H1 (cell line): ENCODE measurements at regions not wholly inside any gene's neighbourhood (a gene's known extent, or its start where the extent isn't known, plus 50 kb on each side); places are given as distances from the start of the nearest gene placed in this dataset.

ENCODE experiments used
- CTCF ChIA-PET: fragments of 300-600 bp; sonication (Branson Sonifier 250); formaldehyde crosslinking; loops from one replicate; lab custom pipeline; 2021; ENCODE audit not compliant: partially characterized antibody; lab: Charles Lee
- POLR2A ChIA-PET: fragments of 300-600 bp; sonication (Branson Sonifier 250); formaldehyde crosslinking; loops from one replicate; lab custom pipeline; 2021; ENCODE audit warnings: inconsistent platforms; ENCODE audit not compliant: partially characterized antibody; lab: Charles Lee
- DNase-seq, 2 experiments: peaks; one replicate each; pipeline versions ENCODE4 v3.0.0 to v3.0.0-alpha.2; 2010 to 2022; ENCODE audit warnings: low spot score in 2 of 2, low read depth in 1 of 2, mixed read lengths in 1 of 2
- FAIRE-seq: peaks from 2 replicates; lab custom pipeline; 2011; peaks lifted over from hg19 to GRCh38; lab: Jason Lieb, UNC
- H2AFZ ChIP-seq: 2 replicates; pipeline ENCODE4 v1.8.1; 2012; ENCODE audit warnings: low read length, inconsistent platforms
- H2AK5ac ChIP-seq: 2 replicates; pipeline ENCODE4 v1.6.1; 2013; ENCODE audit warnings: low read depth, low read length
- H2BK120ac ChIP-seq: replicated peaks from 2 replicates; pipeline ENCODE3; 2013; ENCODE audit warnings: low read depth, low read length, inconsistent platforms
- H2BK12ac ChIP-seq: 2 replicates; pipeline ENCODE4 v1.6.1; 2013; ENCODE audit warnings: low read depth, low read length
- H2BK15ac ChIP-seq: 2 replicates; pipeline ENCODE4 v1.6.1; 2013; ENCODE audit warnings: low read length
- H2BK20ac ChIP-seq: 2 replicates; pipeline ENCODE4 v1.6.1; 2013; ENCODE audit warnings: low read length
- H2BK5ac ChIP-seq: 2 replicates; pipeline ENCODE4 v1.6.1; 2013; ENCODE audit warnings: low read depth, low read length
- H3K14ac ChIP-seq: 2 replicates; pipeline ENCODE4 v1.6.1; 2013; ENCODE audit warnings: inconsistent platforms; ENCODE audit not compliant: insufficient read length
- H3K18ac ChIP-seq: 2 replicates; pipeline ENCODE4 v1.6.1; 2013; ENCODE audit warnings: low read length; ENCODE audit errors: extremely low read depth
- H3K23ac ChIP-seq: 2 replicates; pipeline ENCODE4 v1.6.1; 2013; ENCODE audit warnings: inconsistent platforms; ENCODE audit not compliant: insufficient read length
- H3K23me2 ChIP-seq: 2 replicates; pipeline ENCODE4 v1.6.1; 2013; ENCODE audit warnings: low read depth, low read length
- H3K27ac ChIP-seq: 2 replicates; pipeline ENCODE4 v1.6.1; 2011; ENCODE audit warnings: low read depth, low read length, inconsistent platforms
- H3K27me3 ChIP-seq, 4 experiments: replicated peaks in 1 of 4; 1 replicate in 1 of 4; 2 replicates in 3 of 4; pipeline versions ENCODE4 v1.6.1 to v1.8.1; 2011 to 2013; ENCODE audit warnings: low read length in 3 of 4, mild to moderate bottlenecking in 3 of 4, inconsistent platforms in 2 of 4, mixed read lengths in 2 of 4, moderate library complexity in 1 of 4; ENCODE audit not compliant: control insufficient read depth in 3 of 4, insufficient read depth in 3 of 4; ENCODE audit errors: extremely low read depth in 1 of 4
- H3K36me3 ChIP-seq, 4 experiments: 2 replicates each; pipeline versions ENCODE4 v1.6.1 to v1.8.1; 2011 to 2013; ENCODE audit warnings: mild to moderate bottlenecking in 4 of 4, low read length in 3 of 4, moderate library complexity in 2 of 4, control low read depth in 1 of 4, inconsistent platforms in 1 of 4; ENCODE audit not compliant: insufficient read depth in 4 of 4, control insufficient read depth in 2 of 4
- H3K4ac ChIP-seq: replicated peaks from 2 replicates; pipeline ENCODE3; 2013; ENCODE audit warnings: low read length, low read depth, mixed read lengths, inconsistent platforms; ENCODE audit not compliant: insufficient read length
- H3K4me1 ChIP-seq, 4 experiments: replicated peaks in 1 of 4; 1 replicate in 1 of 4; 2 replicates in 3 of 4; pipeline versions ENCODE4 v1.6.1 to v1.8.1; 2011 to 2013; ENCODE audit warnings: low read length in 3 of 4, inconsistent platforms in 2 of 4, mixed read lengths in 1 of 4; ENCODE audit not compliant: insufficient read depth in 4 of 4, control insufficient read depth in 3 of 4
- H3K4me2 ChIP-seq, 2 experiments: 2 replicates each; pipeline versions ENCODE4 v1.6.1 to v1.8.1; 2011 to 2013; ENCODE audit warnings: low read depth in 2 of 2, low read length in 2 of 2, control low read depth in 1 of 2, inconsistent platforms in 1 of 2, mild to moderate bottlenecking in 1 of 2; ENCODE audit not compliant: insufficient read depth in 1 of 2
- H3K4me3 ChIP-seq, 4 experiments: fragments of 200-600, 300-600 bp in 1 of 4; sonication (generic), shearing (Covaris generic), sonication (Bioruptor Twin) in 1 of 4; 2 replicates each; pipeline versions ENCODE4 v1.5.1 to v1.8.1; 2011 to 2016; ENCODE audit warnings: low read length in 4 of 4, low read depth in 3 of 4, control low read depth in 2 of 4, inconsistent platforms in 2 of 4, mild to moderate bottlenecking in 2 of 4, mixed read lengths in 1 of 4, moderate library complexity in 1 of 4; ENCODE audit not compliant: insufficient read depth in 2 of 4; ENCODE audit errors: extremely low read depth in 1 of 4
- H3K56ac ChIP-seq: replicated peaks from 2 replicates; pipeline ENCODE3; 2013; ENCODE audit warnings: low read depth, mild to moderate bottlenecking, mixed read lengths, low read length, inconsistent platforms; ENCODE audit not compliant: insufficient read length
- H3K79me1 ChIP-seq: 2 replicates; pipeline ENCODE4 v1.6.1; 2013; ENCODE audit warnings: low read depth, low read length, control low read depth
- H3K79me2 ChIP-seq, 2 experiments: 2 replicates each; pipeline versions ENCODE4 v1.6.1 to v1.8.1; 2012 to 2013; ENCODE audit warnings: low read length in 2 of 2, mild to moderate bottlenecking in 2 of 2, inconsistent platforms in 1 of 2; ENCODE audit not compliant: insufficient read depth in 2 of 2, control insufficient read depth in 1 of 2
- H3K9ac ChIP-seq, 4 experiments: replicated peaks in 1 of 4; 1 replicate in 1 of 4; 2 replicates in 3 of 4; pipeline versions ENCODE4 v1.6.1 to v1.8.1; 2011 to 2013; ENCODE audit warnings: low read depth in 3 of 4, low read length in 3 of 4, control low read depth in 2 of 4, mild to moderate bottlenecking in 2 of 4, moderate library complexity in 2 of 4, inconsistent platforms in 1 of 4; ENCODE audit errors: extremely low read depth in 1 of 4
- H3K9me3 ChIP-seq, 2 experiments: 2 replicates each; pipeline versions ENCODE4 v1.6.1 to v1.8.1; 2012 to 2013; ENCODE audit warnings: mild to moderate bottlenecking in 2 of 2, moderate library complexity in 2 of 2, control low read depth in 1 of 2, inconsistent platforms in 1 of 2, low read depth in 1 of 2, low read length in 1 of 2, mixed read lengths in 1 of 2; ENCODE audit not compliant: insufficient read depth in 2 of 2
- H4K20me1 ChIP-seq, 2 experiments: replicated peaks in 1 of 2; 2 replicates each; pipeline versions ENCODE3 to v1.8.1; 2011 to 2013; ENCODE audit warnings: inconsistent platforms in 2 of 2, low read length in 2 of 2, mild to moderate bottlenecking in 1 of 2; ENCODE audit not compliant: insufficient read depth in 2 of 2, control insufficient read depth in 1 of 2
- H4K5ac ChIP-seq: 2 replicates; pipeline ENCODE4 v1.6.1; 2013; ENCODE audit warnings: low read length, low read depth, mixed read lengths, inconsistent platforms; ENCODE audit not compliant: insufficient read length
- H4K8ac ChIP-seq: 2 replicates; pipeline ENCODE4 v1.8.0; 2013; ENCODE audit warnings: mild to moderate bottlenecking, moderate library complexity, low read length, inconsistent platforms; ENCODE audit not compliant: insufficient read depth; ENCODE audit errors: extremely low read depth
- H4K91ac ChIP-seq: replicated peaks from 2 replicates; pipeline ENCODE3; 2013; ENCODE audit warnings: low read length, mixed read lengths, inconsistent platforms; ENCODE audit not compliant: insufficient read length
- BCL11A ChIP-seq, 2 experiments: IDR thresholded peaks; one replicate each; pipeline ENCODE4 v1.6.1; 2011; ENCODE audit warnings: low read depth in 2 of 2, low read length in 2 of 2, mild to moderate bottlenecking in 2 of 2
- CREB1 ChIP-seq: IDR thresholded peaks from 2 replicates; pipeline ENCODE4 v1.6.1; 2012; ENCODE audit warnings: inconsistent platforms
- SRF ChIP-seq: IDR thresholded peaks from 2 replicates; pipeline ENCODE4 v1.6.1; 2011; ENCODE audit warnings: mild to moderate bottlenecking, low read depth, low read length, moderate library complexity
- TBP ChIP-seq: IDR thresholded peaks from 2 replicates; pipeline ENCODE4 v1.6.1; 2011; ENCODE audit warnings: low read depth, low read length, improper control_type of control experiment
- USF2 ChIP-seq: IDR thresholded peaks from 2 replicates; pipeline ENCODE4 v1.6.1; 2011; ENCODE audit warnings: low read length, improper control_type of control experiment
- YY1 ChIP-seq: IDR thresholded peaks from 2 replicates; pipeline ENCODE4 v1.6.1; 2011; ENCODE audit warnings: low read depth, mild to moderate bottlenecking, low read length
- ZNF274 ChIP-seq: IDR thresholded peaks from 2 replicates; pipeline ENCODE4 v1.7.0; 2012; ENCODE audit warnings: low read length, borderline replicate concordance; ENCODE audit errors: extremely low read depth
- WGBS, 2 experiments: shearing (Covaris generic) in 1 of 2; methylation state at CpG; one replicate each; pipeline versions ENCODE4 v1.1.6 to v1.1.7; 2013 to 2015; ENCODE audit warnings: low lambda C conversion rate in 2 of 2, mixed read lengths in 2 of 2, inconsistent platforms in 1 of 2, low coverage in 1 of 2, missing lambda C conversion rate in 1 of 2; ENCODE audit not compliant: insufficient replicate concordance in 2 of 2, insufficient coverage in 1 of 2, insufficient read length in 1 of 2; ENCODE audit errors: extremely low coverage in 1 of 2, missing lambda C conversion rate in 1 of 2; 5-methylcytosine and 5-hydroxymethylcytosine counted together

- no peak overlapping the region for H4K8ac ChIP-seq
Observed at GRCh38 chr9:86555661-86556060, 201.5 kb upstream of the TUT7 start.

More at GRCh38 chr9:86555661-86556060, 201.5 kb upstream of the TUT7 start:
- Histone ChIP-seq H3K23ac (no peak overlapping the region), H4K20me1 (no peaks in the 10 kb centered on the region), H2AFZ (no peak overlapping the region), H2BK20ac (no peak overlapping the region), H3K56ac (no peak overlapping the region), H3K14ac (no peak overlapping the region), H3K4me2 (no peak overlapping the region), H3K4me1 (peaks cover 0 to 3% (median 0%) of the 10 kb centered on the region in 4 experiments; a peak in 1 of 7 replicates), H3K79me1 (no peaks in the 10 kb centered on the region), H3K4ac (no peak overlapping the region), H2BK120ac (no peak overlapping the region), H2BK5ac (no peak overlapping the region), H2BK15ac (no peak overlapping the region), H3K79me2 (no peaks in the 10 kb centered on the region), H3K9me3 (no peaks in the 10 kb centered on the region), H3K27ac (no peak overlapping the region), H4K5ac (no peak overlapping the region), H3K18ac (no peak overlapping the region), H3K27me3 (no peaks in the 10 kb centered on the region), H3K9ac (no peak overlapping the region), H3K23me2 (no peaks in the 10 kb centered on the region), H3K36me3 (no peaks in the 10 kb centered on the region), H2BK12ac (no peak overlapping the region), H4K91ac (no peak overlapping the region), H3K4me3 (no peak overlapping the region), H2AK5ac (no peak overlapping the region)
- CTCF ChIA-PET, result no interaction called here
- FAIRE-seq, result no peak
- 77% methylated on average over 2 of the region's 2 CpGs; no CpG with 5 or more reads in 1 of the 2 experiments for WGBS, 2 experiments
- DNase-seq, result no peak
- TF ChIP-seq TBP, result no peak
- TF ChIP-seq CREB1, result no peak
- no peak for TF ChIP-seq SRF
- no peak for TF ChIP-seq ZNF274
- no peak for TF ChIP-seq YY1
- TF ChIP-seq USF2, result no peak
- TF ChIP-seq BCL11A (IDR thresholded peaks at IDR 0.05; ENCODE audit: low read depth in 2 of 2, low read length in 2 of 2), result no peak
- POLR2A ChIA-PET, result no interaction called here
